Astrocyte (in vitro differentiated cells and primary cell): ENCODE measurements at regions not wholly inside any gene's neighbourhood (a gene's known extent, or its start where the extent isn't known, plus 50 kb on each side); places are given as distances from the start of the nearest gene placed in this dataset.

Source experiments
- DNase-seq: peaks from one replicate; pipeline ENCODE4 v3.0.0-alpha.2; 2010; ENCODE audit warnings: low read depth
- FAIRE-seq: peaks from 2 replicates; lab custom pipeline; 2011; peaks lifted over from hg19 to GRCh38; lab: Jason Lieb, UNC
- H2AFZ ChIP-seq: 2 replicates; pipeline ENCODE4 v1.6.0; 2012; ENCODE audit warnings: low read depth, low read length, inconsistent platforms
- H3K27ac ChIP-seq: 2 replicates; pipeline ENCODE4 v1.5.1; 2011; ENCODE audit warnings: low read depth, low read length, inconsistent platforms
- H3K27me3 ChIP-seq: 2 replicates; pipeline ENCODE4 v1.6.0; 2011; ENCODE audit warnings: low read length, inconsistent platforms; ENCODE audit not compliant: insufficient read depth
- H3K36me3 ChIP-seq: 2 replicates; pipeline ENCODE4 v1.5.1; 2011; ENCODE audit warnings: low read length, inconsistent platforms; ENCODE audit not compliant: insufficient read depth
- H3K4me1 ChIP-seq: 2 replicates; pipeline ENCODE4 v1.5.1; 2011; ENCODE audit warnings: low read length, inconsistent platforms; ENCODE audit not compliant: insufficient read depth
- H3K4me2 ChIP-seq: 2 replicates; pipeline ENCODE4 v1.6.0; 2012; ENCODE audit warnings: low read length, inconsistent platforms
- H3K4me3 ChIP-seq: 2 replicates; pipeline ENCODE4 v1.5.1; 2011; ENCODE audit warnings: low read depth, mild to moderate bottlenecking, low read length, inconsistent platforms; ENCODE audit not compliant: insufficient read depth
- H3K79me2 ChIP-seq: 2 replicates; pipeline ENCODE4 v1.6.0; 2012; ENCODE audit warnings: mild to moderate bottlenecking, low read length, inconsistent platforms; ENCODE audit not compliant: insufficient read depth
- H3K9ac ChIP-seq: 2 replicates; pipeline ENCODE4 v1.6.0; 2012; ENCODE audit warnings: mild to moderate bottlenecking, low read length, inconsistent platforms
- H3K9me3 ChIP-seq: 2 replicates; pipeline ENCODE4 v1.5.1; 2012; ENCODE audit warnings: low read depth, mild to moderate bottlenecking, low read length, inconsistent platforms; ENCODE audit not compliant: insufficient read depth
- H4K20me1 ChIP-seq: 2 replicates; pipeline ENCODE4 v1.6.0; 2012; ENCODE audit warnings: low read length, inconsistent platforms; ENCODE audit not compliant: insufficient read depth
- H3K27ac Mint-ChIP-seq: one replicate; pipeline ENCODE4 v1.8.0; 2021; ENCODE audit warnings: mild to moderate bottlenecking, mixed read lengths; ENCODE audit not compliant: unreplicated experiment
- H3K27me3 Mint-ChIP-seq: one replicate; pipeline ENCODE4 v1.8.0; 2021; ENCODE audit warnings: low read depth, mixed read lengths; ENCODE audit not compliant: unreplicated experiment
- H3K36me3 Mint-ChIP-seq: one replicate; pipeline ENCODE4 v1.8.0; 2021; ENCODE audit warnings: low read depth, mixed read lengths; ENCODE audit not compliant: unreplicated experiment
- H3K4me1 Mint-ChIP-seq: one replicate; pipeline ENCODE4 v1.8.0; 2021; ENCODE audit warnings: low read depth, mixed read lengths; ENCODE audit not compliant: unreplicated experiment
- H3K4me3 Mint-ChIP-seq: one replicate; pipeline ENCODE4 v1.8.0; 2021; ENCODE audit warnings: mild to moderate bottlenecking, moderate library complexity, mixed read lengths; ENCODE audit not compliant: unreplicated experiment
- H3K9me3 Mint-ChIP-seq: one replicate; pipeline ENCODE4 v1.8.0; 2021; ENCODE audit warnings: mild to moderate bottlenecking, mixed read lengths; ENCODE audit not compliant: unreplicated experiment
- EZH2 ChIP-seq: IDR thresholded peaks from 2 replicates; pipeline ENCODE4 v1.6.1; 2012; ENCODE audit warnings: mild to moderate bottlenecking, low read length, inconsistent platforms; ENCODE audit not compliant: insufficient read depth
- TF ChIP-seq, protein P1 (sequence below): IDR thresholded peaks from 2 replicates; pipeline ENCODE4 v1.5.1; 2011; ENCODE audit warnings: low read depth, mild to moderate bottlenecking, inconsistent platforms, low read length, moderate library complexity; ENCODE audit not compliant: insufficient read depth

GRCh38 chr5:71830681-71831539, 111.8 kb downstream of the CARTPT start:
- TF ChIP-seq, protein P1, sequence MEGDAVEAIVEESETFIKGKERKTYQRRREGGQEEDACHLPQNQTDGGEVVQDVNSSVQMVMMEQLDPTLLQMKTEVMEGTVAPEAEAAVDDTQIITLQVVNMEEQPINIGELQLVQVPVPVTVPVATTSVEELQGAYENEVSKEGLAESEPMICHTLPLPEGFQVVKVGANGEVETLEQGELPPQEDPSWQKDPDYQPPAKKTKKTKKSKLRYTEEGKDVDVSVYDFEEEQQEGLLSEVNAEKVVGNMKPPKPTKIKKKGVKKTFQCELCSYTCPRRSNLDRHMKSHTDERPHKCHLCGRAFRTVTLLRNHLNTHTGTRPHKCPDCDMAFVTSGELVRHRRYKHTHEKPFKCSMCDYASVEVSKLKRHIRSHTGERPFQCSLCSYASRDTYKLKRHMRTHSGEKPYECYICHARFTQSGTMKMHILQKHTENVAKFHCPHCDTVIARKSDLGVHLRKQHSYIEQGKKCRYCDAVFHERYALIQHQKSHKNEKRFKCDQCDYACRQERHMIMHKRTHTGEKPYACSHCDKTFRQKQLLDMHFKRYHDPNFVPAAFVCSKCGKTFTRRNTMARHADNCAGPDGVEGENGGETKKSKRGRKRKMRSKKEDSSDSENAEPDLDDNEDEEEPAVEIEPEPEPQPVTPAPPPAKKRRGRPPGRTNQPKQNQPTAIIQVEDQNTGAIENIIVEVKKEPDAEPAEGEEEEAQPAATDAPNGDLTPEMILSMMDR = no peak
- no peak for TF ChIP-seq EZH2
- no peak overlapping the region for H2AFZ ChIP-seq
- peak; percentile 80 for DNase-seq
- Mint-ChIP-seq H3K27ac (peak overlapping the region; percentile 59), H3K4me3 (no peak overlapping the region), H3K4me1 (peaks cover 14% of the 10 kb centered on the region), H3K36me3 (peaks cover 4% of the 10 kb centered on the region), H3K27me3 (no peaks in the 10 kb centered on the region), H3K9me3 (peaks cover 7% of the 10 kb centered on the region)
- H3K27ac ChIP-seq = peak overlapping the region; percentile 31
- no peaks in the 10 kb centered on the region for H4K20me1 ChIP-seq
- peak; percentile 87 for FAIRE-seq
- no peaks in the 10 kb centered on the region for H3K27me3 ChIP-seq
- no peak overlapping the region for H3K4me3 ChIP-seq
- H3K36me3 ChIP-seq = no peaks in the 10 kb centered on the region
- peak overlapping the region; percentile 74 for H3K4me2 ChIP-seq
- H3K9ac ChIP-seq = peak overlapping the region; percentile 32
- H3K4me1 ChIP-seq = peaks cover 10% of the 10 kb centered on the region
- peaks cover 3% of the 10 kb centered on the region for H3K9me3 ChIP-seq
- H3K79me2 ChIP-seq = no peaks in the 10 kb centered on the region

DNA sequence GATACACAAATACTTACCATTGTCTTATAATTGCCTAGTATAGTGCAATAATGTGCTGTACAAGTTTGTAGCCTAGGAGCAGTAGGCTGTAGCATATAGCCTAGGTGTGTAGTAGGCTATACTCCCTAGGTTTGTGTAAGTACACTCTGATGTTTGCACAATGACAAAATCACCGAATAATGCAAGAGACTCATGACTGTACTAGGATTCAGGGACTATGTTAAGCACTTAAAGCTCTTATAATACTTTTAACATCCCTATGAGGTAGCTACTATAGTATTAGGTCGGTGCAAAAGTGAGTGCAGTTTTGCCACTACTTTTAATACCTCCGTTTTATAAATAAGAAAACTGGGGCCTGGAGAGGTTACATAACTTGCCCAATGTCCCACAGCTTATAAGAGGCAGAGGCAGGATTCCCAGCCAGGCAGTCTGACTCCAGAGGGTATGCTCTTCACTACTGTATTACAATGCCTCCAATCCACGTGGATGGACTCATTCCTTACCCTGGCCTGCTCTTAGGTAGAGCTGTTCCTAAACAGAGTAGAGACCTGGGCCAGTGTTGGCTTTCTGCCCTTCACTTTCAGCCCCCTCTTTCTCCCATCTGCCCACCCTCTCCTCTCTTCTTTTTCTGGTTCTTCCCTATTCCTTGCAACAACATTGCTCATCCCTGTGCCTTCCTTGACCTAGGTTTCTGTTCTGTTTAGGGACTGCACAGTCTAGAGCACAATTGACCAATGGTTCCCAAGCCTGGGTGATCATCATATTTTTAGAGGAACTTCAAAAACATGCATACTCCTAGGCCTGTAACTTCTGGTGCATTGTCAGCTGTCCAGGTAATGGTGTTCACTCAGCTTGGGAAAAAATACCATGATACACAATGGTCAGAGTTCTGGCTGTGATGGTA, 114.0 kb downstream of the CARTPT start:
- Histone ChIP-seq H3K4me1 (peaks cover 10% of the 10 kb centered on the region), H3K9ac (no peak overlapping the region), H3K4me3 (no peak overlapping the region), H3K27me3 (no peaks in the 10 kb centered on the region), H3K9me3 (no peaks in the 10 kb centered on the region), H3K79me2 (no peaks in the 10 kb centered on the region), H2AFZ (no peak overlapping the region), H3K4me2 (no peak overlapping the region), H4K20me1 (no peaks in the 10 kb centered on the region), H3K27ac (no peak overlapping the region), H3K36me3 (no peaks in the 10 kb centered on the region)
- Mint-ChIP-seq H3K4me1 (peaks cover 22% of the 10 kb centered on the region), H3K36me3 (no peaks in the 10 kb centered on the region), H3K4me3 (no peak overlapping the region), H3K27me3 (no peaks in the 10 kb centered on the region), H3K9me3 (no peaks in the 10 kb centered on the region), H3K27ac (peak overlapping the region; percentile 58)
- no peak for TF ChIP-seq EZH2
- TF ChIP-seq, protein P1 = no peak
- DNase-seq = no peak
- no peak for FAIRE-seq
